Body of pancreas (tissue), 4 donors: ENCODE measurements at regions not wholly inside any gene's neighbourhood (a gene's known extent, or its start where the extent isn't known, plus 50 kb on each side); places are given as distances from the start of the nearest gene placed in this dataset.

Source experiments
- CTCF ChIP-seq, 7 experiments: fragments of 450-650 bp in 4 of 7; fragments of 200-600 bp in 3 of 7; sonication (generic) in 3 of 7; IDR thresholded peaks; one replicate each; pipeline ENCODE4 v1.5.1; 2016 to 2019; ENCODE audit warnings: antibody characterized with exemption in 7 of 7
- POLR2A ChIP-seq, 3 donors: fragments of 450-650 bp; IDR thresholded peaks; one replicate each; pipeline ENCODE4 v1.6.1; 2016; ENCODE audit warnings: antibody characterized with exemption in 3 of 3, mild to moderate bottlenecking in 2 of 3

- TF ChIP-seq CTCF (IDR thresholded peaks at IDR 0.05) (no peak), POLR2A (IDR thresholded peaks at IDR 0.05) (no peak)
These were observed 273.1 kb downstream of the UACA start for GRCh38 chr15:70490148-70490837.
